ENCODE measurements at regions not wholly inside any gene's neighbourhood (a gene's known extent, or its start where the extent isn't known, plus 50 kb on each side); places are given as distances from the start of the nearest gene placed in this dataset.

DNA sequence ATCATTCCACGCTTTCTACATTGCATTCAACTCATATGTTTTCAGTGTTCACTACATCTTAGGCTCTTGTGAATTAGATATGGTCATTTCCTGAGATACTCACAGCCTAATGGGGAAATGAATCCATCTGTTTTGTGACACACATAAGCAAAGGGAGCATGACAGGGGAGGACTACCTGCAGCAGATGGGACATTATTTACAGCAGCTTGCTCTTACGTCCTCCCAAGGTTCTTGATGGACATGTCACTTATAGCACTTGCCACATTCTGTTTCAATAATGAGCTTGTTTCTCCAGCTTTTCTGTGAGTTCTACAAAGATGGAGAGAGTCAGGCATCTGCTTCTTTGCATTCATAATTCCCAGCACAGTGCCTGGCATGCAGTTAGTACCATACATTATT lies 1509.6 kb upstream of the TMEM132C start:
- DNase-seq = no peak

DNA sequence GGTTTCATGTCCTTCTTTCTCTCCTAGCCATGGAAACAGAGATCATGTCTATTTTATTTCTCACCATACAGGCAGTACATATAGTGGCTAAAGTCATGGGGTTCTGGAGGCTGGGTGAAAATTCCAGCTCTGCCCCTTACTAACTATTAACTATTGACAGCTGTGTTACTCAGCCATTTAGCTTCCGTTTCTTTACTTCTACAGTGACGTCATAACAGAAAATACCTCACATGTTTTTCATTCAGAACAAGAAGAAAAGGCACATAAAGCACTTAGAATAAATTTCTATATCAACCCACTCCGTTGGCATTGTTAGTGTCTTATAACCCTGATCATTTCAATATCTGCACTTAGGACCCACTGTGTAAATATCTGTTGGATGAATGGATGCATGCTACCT lies 1506.9 kb upstream of the TMEM132C start:
- DNase-seq = no peak

- no peak for DNase-seq
These were observed 1505.5 kb upstream of the TMEM132C start for GRCh38 chr12:126761420-126761819.

DNA sequence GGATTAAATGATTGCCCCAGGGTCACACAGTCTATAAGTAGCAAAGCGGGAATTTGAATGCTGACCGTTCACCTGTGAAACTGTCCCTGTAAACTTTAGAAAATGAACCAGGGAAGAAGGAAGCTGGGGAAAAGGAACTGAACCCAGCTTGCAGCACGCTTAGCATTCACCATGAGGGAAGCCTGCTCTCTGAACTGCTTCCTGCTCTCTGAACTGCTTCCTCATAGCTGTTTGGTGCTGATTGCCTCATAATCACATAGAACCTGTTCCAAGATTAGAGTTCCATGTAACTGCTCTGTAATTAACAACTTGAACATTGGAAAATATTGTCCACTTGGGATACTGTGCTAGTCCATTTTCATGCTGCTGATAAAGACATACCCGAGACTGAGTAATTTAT lies 1504.8 kb upstream of the TMEM132C start:
- no peak for DNase-seq

DNA sequence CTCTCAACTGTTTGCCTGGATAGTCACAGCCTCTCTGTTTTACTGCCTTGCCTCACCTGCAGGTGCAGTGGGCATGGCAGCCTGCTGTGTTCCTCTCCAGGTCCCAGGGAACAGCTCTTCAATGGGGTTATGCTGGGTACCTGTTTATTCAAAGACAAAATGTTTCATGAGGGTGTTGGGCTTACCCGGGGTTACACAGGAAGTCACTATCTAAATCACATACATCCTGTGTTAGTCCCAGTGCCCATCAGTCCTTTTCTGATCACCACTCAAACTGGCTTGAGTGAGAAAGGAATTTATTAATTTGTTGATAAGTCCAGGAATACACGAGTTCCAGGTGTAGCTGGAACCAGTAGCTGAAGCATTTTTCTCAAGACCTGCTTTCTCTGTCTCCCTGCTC lies 1503.6 kb upstream of the TMEM132C start:
- no peak for DNase-seq

DNA sequence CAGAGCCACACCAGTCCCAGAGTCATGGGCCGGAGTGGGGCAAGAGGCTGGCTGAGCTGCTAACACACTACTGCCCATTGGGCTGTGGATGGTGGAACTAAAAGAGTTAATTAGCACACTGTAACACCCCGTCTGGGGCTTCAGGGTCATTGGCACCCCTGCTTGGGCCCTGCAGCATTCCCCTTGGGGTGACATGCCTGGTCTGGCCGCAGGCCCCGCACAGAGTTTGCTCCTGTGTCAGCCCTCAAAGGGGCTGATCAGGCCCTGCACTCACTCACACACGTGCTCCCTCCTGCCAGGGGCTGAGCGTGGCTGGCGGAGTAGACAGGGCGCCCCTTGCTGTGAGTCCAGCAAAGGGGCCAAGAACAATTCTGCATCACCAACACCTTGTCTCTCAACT lies 1499.6 kb upstream of the TMEM132C start:
- no peak for DNase-seq

GRCh38 chr12:126768517-126768916 lies 1498.5 kb upstream of the TMEM132C start:
- no peak for DNase-seq

DNA sequence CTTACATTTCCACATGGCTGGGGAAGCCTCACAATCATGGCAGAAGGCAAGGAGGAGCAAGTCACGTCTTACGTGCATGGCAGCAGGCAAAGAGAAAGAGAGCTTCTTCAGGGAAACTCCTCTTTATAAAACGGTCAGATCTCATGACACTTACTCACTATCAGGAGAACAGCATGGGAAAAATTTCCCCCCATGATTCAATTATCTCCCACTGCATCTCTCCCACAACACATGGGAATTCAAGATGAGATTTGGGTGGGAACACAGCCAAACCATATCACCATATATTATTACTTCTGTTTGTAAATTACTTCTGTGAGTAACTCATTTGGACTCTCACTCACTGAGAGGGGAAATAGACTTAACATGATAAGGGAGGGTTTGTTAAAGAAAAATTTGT lies 1496.8 kb upstream of the TMEM132C start:
- DNase-seq = no peak

GRCh38 chr12:126772171-126772864 lies 1494.7 kb upstream of the TMEM132C start:
- no peak for DNase-seq

- DNase-seq = no peak
These were observed 1494.0 kb upstream of the TMEM132C start for GRCh38 chr12:126773012-126773411.

DNA sequence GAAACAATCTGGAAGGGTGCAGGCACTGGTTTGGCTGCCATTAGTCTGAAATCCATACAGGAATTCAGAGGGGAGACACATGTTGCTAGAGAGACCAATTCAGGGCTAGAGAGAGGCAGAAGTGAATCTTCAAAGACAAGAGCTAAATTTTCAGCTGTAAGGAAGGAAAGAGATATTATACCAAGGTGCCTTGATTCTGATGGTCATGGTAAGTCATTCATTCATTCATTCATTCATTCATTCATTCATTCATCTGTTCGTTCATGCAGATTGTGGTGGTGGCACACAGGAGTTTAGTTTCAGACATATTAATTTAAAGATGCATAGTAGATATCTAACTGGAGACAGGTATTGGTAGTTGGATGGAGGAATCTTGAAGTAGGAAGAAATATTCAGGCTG lies 1493.5 kb upstream of the TMEM132C start:
- no peak for DNase-seq

- DNase-seq = no peak
These were observed 1490.8 kb upstream of the TMEM132C start for GRCh38 chr12:126776026-126776655.

DNA sequence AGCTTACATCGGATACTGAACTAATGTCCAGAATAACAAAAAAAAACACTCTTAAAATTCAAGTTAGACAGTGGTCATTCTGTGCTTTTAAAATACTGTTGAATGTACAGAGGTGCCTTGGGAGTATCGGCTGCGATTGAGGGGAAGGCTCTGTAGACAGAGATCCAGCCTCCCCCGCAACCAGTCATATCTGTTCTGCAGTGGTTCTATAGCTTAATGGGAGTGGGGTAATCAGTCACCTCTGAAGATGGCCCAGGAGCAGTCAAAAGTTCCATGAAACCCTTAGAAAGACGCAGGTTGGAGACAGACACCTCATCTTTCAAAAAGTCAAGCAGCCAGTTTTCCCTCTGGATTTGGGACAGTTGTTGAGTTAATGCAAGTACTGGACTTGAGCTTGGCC lies 1486.6 kb upstream of the TMEM132C start:
- DNase-seq = no peak

- no peak for DNase-seq
These were observed 1485.4 kb upstream of the TMEM132C start for GRCh38 chr12:126781593-126781992.

GRCh38 chr12:126782083-126782482 lies 1484.9 kb upstream of the TMEM132C start:
- no peak for DNase-seq

- DNase-seq = no peak
These were observed 1482.5 kb upstream of the TMEM132C start for GRCh38 chr12:126784328-126784921.

DNA sequence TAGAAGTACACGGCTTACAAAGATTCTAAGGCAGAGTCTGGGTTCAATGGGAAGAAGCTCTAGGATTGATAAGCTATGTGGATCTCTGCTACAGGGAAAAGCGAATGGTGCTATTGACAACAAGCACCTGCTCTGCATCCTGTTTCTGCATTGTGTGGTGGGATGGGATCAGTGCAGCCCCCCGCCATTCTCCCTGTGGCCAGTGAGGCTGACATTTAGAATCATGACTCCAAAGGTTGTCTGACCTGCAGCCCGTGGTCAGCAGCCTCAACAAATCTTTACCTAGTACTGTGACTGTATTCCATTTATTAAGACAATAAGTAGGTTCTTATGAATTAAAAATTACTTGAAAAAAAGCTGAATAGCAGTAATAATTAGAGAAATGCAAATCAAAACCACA lies 1477.0 kb upstream of the TMEM132C start:
- DNase-seq = no peak

DNA sequence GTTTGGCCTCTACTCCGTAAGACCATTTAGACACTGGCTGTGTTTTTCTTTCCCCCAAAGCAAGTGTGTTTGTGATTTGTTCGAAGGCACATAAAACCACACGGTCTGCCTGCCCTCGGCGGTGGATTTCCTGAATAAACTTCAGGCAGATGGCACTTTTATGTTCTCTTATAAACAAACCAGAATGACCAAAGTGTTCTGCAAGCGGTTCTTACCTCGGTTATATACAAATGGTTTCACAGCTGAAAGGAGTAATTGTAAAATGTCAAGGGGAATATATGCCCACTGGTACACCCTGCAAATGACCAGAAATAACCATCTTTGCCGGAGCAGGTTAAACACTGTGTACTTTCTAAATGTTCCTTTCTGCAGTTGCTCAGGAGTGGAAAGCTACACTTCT lies 1475.8 kb upstream of the TMEM132C start:
- DNase-seq = no peak

DNA sequence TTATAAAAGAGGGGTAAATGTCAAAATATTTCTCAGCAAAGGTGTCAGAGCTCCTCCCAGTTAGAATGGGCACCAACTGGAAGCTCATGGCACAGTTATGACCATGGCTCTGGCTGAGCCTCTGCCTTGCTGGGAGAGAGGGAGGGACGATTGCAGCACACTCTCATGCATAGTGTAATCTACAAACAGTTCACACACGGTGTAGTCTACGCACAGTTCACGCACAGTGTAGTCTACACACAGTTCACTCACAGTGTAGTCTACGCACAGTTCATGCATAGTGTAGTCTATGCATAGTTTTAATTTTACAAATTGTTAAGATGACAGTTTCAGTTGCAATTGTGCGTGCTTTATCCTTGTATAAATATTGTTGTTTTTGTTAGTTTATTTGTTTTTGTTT lies 1474.6 kb upstream of the TMEM132C start:
- DNase-seq = no peak

DNA sequence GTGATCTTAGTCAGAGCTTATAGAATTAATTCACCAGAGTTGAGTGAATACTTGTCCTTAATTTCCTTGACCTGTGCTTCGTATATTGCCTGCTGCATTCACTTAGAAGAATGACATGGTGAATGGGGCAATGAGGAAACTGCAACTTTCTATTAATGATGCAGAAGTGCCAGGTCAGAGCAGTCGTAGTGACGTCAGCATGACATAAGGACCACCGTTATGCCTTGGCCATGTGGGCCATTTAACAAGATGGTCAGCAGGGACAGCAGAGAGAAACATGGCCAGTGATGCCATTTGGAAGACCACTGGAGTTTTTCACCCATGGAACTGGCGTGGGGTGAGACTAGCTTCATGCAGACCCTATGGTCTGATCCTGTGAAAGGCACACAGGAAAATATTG lies 1469.4 kb upstream of the TMEM132C start:
- no peak for DNase-seq

DNA sequence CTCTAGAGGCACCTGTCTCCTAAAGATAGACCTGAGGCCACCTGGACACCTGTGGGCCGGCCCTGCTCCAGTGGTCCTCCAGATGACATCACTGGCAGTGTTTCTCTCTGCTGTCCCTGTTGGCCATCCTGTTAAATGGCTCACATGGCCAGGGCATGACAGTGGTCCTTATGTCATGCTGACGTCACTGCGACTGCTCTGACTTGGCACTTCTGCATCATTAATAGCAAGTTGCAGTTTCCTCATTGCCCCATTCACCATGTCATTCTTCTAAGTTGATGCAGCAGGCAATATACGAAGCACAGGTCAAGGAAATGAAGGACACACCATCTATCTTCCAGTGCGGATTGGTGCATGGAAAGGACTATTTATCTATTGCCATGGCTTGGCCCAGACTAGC lies 1468.5 kb upstream of the TMEM132C start:
- no peak for DNase-seq

GRCh38 chr12:126807312-126807865 lies 1459.6 kb upstream of the TMEM132C start:
- DNase-seq = no peak

DNA sequence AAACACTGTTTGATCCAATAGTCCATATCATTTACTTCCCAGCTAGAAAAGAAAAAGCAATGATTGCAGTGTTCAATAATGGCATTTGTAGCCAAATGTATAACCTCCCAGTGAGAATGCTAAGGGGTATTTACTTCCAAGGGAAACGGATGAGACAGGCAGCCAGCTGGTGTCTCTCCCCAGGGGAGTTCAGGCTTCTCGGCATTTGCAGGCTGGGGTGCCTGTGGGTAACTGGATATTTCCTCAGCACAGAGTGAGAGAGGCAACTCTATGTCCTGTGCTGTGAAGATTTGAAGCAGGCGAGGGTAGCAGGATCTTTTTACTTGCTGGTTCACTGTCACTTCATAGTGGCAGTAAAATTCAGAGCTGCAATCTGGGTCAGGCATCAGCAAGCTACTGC lies 1455.6 kb upstream of the TMEM132C start:
- DNase-seq = no peak

DNA sequence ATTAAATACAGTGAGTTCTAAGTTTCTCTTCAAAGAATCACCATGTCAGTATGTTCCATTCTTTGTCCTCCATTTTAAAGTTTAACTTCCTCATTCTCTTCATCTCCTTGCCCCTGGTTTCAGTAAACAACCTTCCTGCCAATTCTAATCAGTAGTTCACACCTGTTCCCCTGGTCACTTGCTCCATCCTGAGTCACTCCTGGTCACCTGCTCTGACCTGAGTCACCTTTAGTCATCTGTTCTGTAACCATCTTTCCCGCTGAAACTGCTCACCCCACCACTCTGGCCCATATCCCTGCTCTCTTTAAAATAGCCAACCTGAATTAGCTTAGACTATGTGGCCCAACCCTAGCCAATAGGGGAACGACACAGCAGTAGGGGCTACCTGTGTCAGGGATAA lies 1447.4 kb upstream of the TMEM132C start:
- DNase-seq = no peak
